HG03575 (cell line): ENCODE measurements at regions not wholly inside any gene's neighbourhood (a gene's known extent, or its start where the extent isn't known, plus 50 kb on each side); places are given as distances from the start of the nearest gene placed in this dataset.

Source experiments
- ATAC-seq: cut with Tn5 transposase; IDR thresholded peaks from one replicate; pipeline ENCODE4 v1.9.1; 2021; ENCODE audit not compliant: unreplicated experiment, insufficient number of reproducible peaks, low FRiP score; ENCODE audit errors: extremely low read depth

DNA sequence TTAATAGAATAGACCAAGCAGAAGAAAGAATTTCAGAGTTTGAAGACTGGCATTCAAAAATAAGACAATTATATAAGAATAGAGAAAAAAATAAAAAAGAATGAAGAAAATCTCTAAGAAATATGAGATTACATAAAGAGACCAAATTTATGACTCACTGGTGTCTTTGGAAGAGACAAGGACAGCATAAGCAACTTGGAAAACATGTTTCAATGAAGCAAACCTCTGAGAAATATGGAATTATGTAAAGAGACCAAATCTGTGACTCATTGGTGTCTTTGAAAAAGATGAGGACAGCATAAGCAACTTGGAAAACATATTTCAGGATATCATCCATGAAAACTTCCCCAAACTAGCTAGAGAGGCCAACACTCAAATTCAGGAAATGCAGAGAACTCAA, 60.4 kb upstream of the LYPLAL1 start:
- no peak for ATAC-seq

DNA sequence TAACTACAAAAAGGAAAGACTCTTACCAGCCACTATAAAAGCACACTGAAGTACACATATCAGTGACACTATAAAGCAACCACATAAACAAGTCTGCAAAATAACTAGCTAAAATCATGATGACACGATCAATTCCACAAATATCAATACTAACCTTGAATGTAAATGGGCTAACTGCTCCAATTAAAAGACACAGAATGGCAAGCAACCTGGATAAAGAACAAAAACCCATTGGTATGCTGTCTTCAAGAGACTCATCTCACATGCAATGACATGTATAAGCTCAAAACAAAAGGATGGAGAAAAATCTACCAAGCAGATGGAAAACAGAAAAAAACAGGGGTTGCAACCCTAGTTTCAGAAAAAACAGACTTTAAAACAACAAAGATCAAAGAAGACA, 59.7 kb upstream of the LYPLAL1 start:
- ATAC-seq = no peak

DNA sequence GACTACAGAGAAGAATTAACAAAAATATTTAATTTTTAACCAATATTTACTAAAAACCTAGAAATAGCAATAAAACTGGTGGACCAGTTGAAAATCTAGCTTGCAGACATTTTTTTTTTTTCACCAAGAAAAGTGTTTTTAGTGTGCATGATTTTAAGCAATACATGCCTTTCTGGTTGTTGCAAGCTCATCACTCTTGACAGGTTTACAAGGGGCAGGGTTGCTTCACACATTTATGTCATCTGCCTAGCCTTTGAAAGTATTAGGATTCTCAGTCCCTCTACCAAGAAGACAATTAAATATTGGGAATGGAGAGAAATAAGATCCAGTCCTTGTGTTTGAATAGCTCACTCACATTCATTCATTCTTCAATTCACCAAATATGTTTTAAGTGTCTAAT, 53.8 kb upstream of the LYPLAL1 start:
- no peak for ATAC-seq

DNA sequence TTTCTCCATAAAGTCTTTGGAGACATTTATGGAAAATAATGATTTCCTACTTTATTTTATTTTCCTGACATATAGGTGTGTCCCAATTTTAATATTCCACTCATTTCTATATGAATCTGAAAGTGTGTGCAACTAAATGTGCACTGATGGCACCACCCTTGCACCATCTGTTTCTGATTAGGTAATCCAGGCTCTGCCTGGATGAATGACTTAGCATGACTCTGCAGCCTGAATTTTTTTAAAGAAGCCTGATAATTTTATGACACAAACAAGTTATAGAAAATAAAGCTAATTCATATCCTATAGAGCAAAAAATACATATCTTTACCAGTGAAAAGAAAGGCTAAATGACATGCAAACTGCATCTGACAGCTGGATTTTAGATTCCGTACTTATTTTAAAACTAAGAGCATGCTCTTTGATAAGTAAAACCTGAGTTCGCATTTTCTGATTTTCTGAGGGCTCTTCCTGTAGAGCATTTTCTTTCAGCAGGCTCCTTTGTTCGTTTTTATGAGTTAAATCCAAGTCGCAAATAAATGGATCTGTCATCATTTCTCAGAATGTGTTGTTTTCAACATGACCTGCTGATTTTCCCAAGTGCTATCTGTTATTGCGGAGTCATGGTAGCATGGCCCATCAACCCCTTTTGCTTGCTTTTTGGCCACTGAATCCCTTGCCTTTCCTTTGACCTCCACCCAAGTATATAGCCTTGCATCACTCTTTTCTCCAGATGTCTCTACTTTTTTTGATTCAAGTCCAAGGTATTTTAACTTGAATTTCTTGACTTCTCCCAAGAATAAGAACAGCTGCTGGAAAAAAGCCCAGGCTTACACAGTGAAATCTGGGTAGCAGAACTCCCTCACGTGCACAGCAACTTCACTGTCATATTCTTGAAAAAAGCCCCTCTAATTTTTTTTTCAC, 52.8 kb upstream of the LYPLAL1 start:
- ATAC-seq = no peak

DNA sequence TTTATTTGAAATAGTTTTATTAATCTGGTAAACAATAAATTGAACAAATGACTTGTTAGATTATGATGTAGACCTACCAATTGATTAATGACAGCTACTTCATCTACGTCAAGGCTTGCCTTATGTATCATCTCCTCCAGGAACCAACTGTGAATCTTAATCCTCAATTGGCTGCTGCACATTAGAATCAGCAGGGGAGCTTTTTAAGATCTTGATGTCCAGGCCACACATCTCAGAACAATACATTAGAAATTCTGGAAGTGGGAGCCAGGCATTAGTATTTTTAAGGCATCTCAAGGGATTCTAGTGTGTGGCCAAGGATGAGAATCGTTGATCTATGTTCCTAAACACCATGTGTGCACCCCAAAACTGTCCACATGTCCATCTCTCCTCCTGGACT, 52.0 kb upstream of the LYPLAL1 start:
- no peak for ATAC-seq

DNA sequence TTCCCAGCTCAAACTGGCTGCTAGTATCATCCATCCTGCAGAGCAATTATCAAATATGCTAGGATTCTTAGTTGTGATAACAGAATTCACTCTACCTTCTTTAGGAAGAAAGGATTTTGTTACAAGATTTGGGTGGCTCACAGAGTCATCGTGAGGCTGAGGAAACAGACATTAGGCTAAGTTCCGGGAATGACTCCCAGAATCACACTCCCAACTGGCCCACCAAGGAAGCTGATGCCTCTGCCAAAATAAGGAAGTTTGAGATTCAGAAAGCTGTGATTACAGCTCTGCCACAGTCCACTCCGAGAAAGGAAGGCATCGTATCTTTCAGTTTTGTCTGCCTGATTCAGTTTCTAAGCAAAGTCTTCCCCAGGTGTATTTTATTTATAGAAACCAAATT, 50.6 kb upstream of the LYPLAL1 start:
- no peak for ATAC-seq
